HCT116 (cell line): ENCODE measurements at regions not wholly inside any gene's neighbourhood (a gene's known extent, or its start where the extent isn't known, plus 50 kb on each side); places are given as distances from the start of the nearest gene placed in this dataset.

Source experiments
- ATAC-seq: fragments of 200-7000 bp; cut with Tn5 transposase; 2 replicates; pipeline ENCODE4 v1.9.1; 2020; ENCODE audit warnings: mild to moderate bottlenecking, moderate library complexity
- BruUV-seq: library from RNA; stranded (reverse); fragments of 400-500 nt; replicated peaks from 2 replicates; lab custom pipeline; 2021; lab: Mats Ljungman, UMichigan
- CTCF ChIA-PET: fragments of 300-600 bp; sonication (Branson Sonifier 250); formaldehyde crosslinking; loops from one replicate; lab custom pipeline; 2021; ENCODE audit warnings: antibody characterized with exemption; lab: Charles Lee
- POLR2A ChIA-PET: fragments of 300-600, 350-600 bp; sonication (Branson Sonifier 250); formaldehyde crosslinking; loops from one replicate; lab custom pipeline; 2021; ENCODE audit warnings: antibody characterized with exemption; lab: Charles Lee
- RAD21 ChIA-PET, 2 experiments: fragments of 300-600 bp; sonication (Branson Sonifier 250); formaldehyde crosslinking; loops; one replicate each; lab custom pipeline; 2023; ENCODE audit warnings: low total read pairs in 2 of 2; ENCODE audit not compliant: uncharacterized antibody in 2 of 2, unreplicated experiment in 2 of 2, low non-redundant PET in 1 of 2; lab: Charles Lee
- DNase-seq: peaks from one replicate; pipeline ENCODE4 v3.0.0-alpha.2; 2010; ENCODE audit warnings: low read depth, low spot score
- H2AFZ ChIP-seq: fragments of 200-600 bp; shearing (Covaris generic), sonication (generic); 2 replicates; pipeline ENCODE4 v1.6.1; 2017; ENCODE audit warnings: low read depth, mixed run types, mixed read lengths, antibody characterized with exemption, low read length; ENCODE audit not compliant: poor library complexity, severe bottlenecking
- H3K27ac ChIP-seq: 2 replicates; pipeline ENCODE4 v1.5.1; 2012; ENCODE audit warnings: low read depth, low read length
- H3K27me3 ChIP-seq: fragments of 200-600 bp; sonication (generic); 2 replicates; pipeline ENCODE4 v1.6.1; 2016; ENCODE audit warnings: mixed run types, low read length, mixed read lengths; ENCODE audit not compliant: insufficient read depth
- H3K36me3 ChIP-seq, 2 experiments: fragments of 200-500 bp in 1 of 2; fragments of 200-600 bp in 1 of 2; sonication (Bioruptor generic) in 1 of 2; sonication (generic) in 1 of 2; 2 replicates each; pipeline versions ENCODE4 v1.5.1 to v1.6.1; 2014 to 2016; ENCODE audit warnings: low read length in 2 of 2, inconsistent platforms in 1 of 2, mixed read lengths in 1 of 2, mixed run types in 1 of 2; ENCODE audit not compliant: insufficient read depth in 2 of 2, control insufficient read depth in 1 of 2
- H3K4me1 ChIP-seq, 2 experiments: fragments of 200-600 bp in 1 of 2; sonication (generic) in 1 of 2; 2 replicates each; pipeline versions ENCODE4 v1.5.1 to v1.6.1; 2012 to 2017; ENCODE audit warnings: low read length in 2 of 2, inconsistent platforms in 1 of 2, mild to moderate bottlenecking in 1 of 2, mixed read lengths in 1 of 2, mixed run types in 1 of 2, moderate library complexity in 1 of 2; ENCODE audit not compliant: insufficient read depth in 2 of 2, control insufficient read depth in 1 of 2
- H3K4me2 ChIP-seq: fragments of 200-600 bp; sonication (generic); 2 replicates; pipeline ENCODE4 v1.6.1; 2017; ENCODE audit warnings: mixed run types, low read length, mixed read lengths
- H3K4me3 ChIP-seq, 2 experiments: fragments of 200-600 bp in 1 of 2; sonication (generic) in 1 of 2; replicated peaks in 1 of 2; 2 replicates each; pipeline ENCODE4 v1.5.1; 2011 to 2016; ENCODE audit warnings: low read length in 2 of 2, control low read depth in 1 of 2, low read depth in 1 of 2, mild to moderate bottlenecking in 1 of 2, mixed read lengths in 1 of 2, mixed run types in 1 of 2
- H3K79me2 ChIP-seq: fragments of 200-600 bp; sonication (generic); 2 replicates; pipeline ENCODE4 v1.6.1; 2017; ENCODE audit warnings: mild to moderate bottlenecking, mixed run types, low read length, moderate library complexity, mixed read lengths; ENCODE audit not compliant: insufficient read depth
- H3K9ac ChIP-seq: fragments of 200-600 bp; sonication (generic); 2 replicates; pipeline ENCODE4 v1.6.1; 2016; ENCODE audit warnings: low read length, mixed read lengths
- H3K9me2 ChIP-seq: fragments of 200-600 bp; sonication (generic), shearing (Covaris generic); 2 replicates; pipeline ENCODE4 v1.6.1; 2017; ENCODE audit warnings: mixed run types, mild to moderate bottlenecking, moderate library complexity; ENCODE audit not compliant: insufficient read depth
- H3K9me3 ChIP-seq, 2 experiments: fragments of 200-500 bp in 1 of 2; fragments of 200-600 bp in 1 of 2; sonication (Bioruptor generic) in 1 of 2; sonication (generic) in 1 of 2; 2 replicates each; pipeline ENCODE4 v1.6.1; 2014 to 2017; ENCODE audit warnings: low read length in 2 of 2, mixed read lengths in 2 of 2, inconsistent platforms in 1 of 2, low read depth in 1 of 2, mild to moderate bottlenecking in 1 of 2, mixed run types in 1 of 2, moderate library complexity in 1 of 2; ENCODE audit not compliant: control insufficient read depth in 1 of 2, insufficient read depth in 1 of 2
- H4K20me1 ChIP-seq: fragments of 200-600 bp; sonication (generic), shearing (Covaris generic); 2 replicates; pipeline ENCODE4 v1.6.1; 2017; ENCODE audit warnings: mixed run types, mild to moderate bottlenecking, moderate library complexity; ENCODE audit not compliant: insufficient read depth
- ATF3 ChIP-seq: IDR thresholded peaks from 2 replicates; pipeline ENCODE4 v1.6.1; 2012
- CBX3 ChIP-seq: IDR thresholded peaks from 2 replicates; pipeline ENCODE4 v1.6.1; 2012; ENCODE audit warnings: low read depth
- CEBPB ChIP-seq: IDR thresholded peaks from 2 replicates; pipeline ENCODE4 v1.6.1; 2012; ENCODE audit warnings: low read depth
- EGR1 ChIP-seq: IDR thresholded peaks from 2 replicates; pipeline ENCODE4 v1.6.1; 2012; ENCODE audit warnings: low read depth
- EZH2 ChIP-seq: fragments of 200-600 bp; sonication (generic); IDR thresholded peaks from 2 replicates; pipeline ENCODE4 v1.6.1; 2017; ENCODE audit warnings: antibody characterized with exemption, mixed run types
- EZH2phosphoT487 ChIP-seq: fragments of 200-600 bp; IDR thresholded peaks from 2 replicates; pipeline ENCODE4 v1.6.1; 2018; ENCODE audit warnings: antibody characterized with exemption, borderline replicate concordance
- JUND ChIP-seq: IDR thresholded peaks from 2 replicates; pipeline ENCODE4 v1.6.1; 2012
- POLR2A ChIP-seq: IDR thresholded peaks from 2 replicates; pipeline ENCODE4 v1.7.0; 2011; ENCODE audit warnings: borderline replicate concordance; ENCODE audit not compliant: insufficient read depth, insufficient read length; ENCODE audit errors: extremely low read depth
- SIN3A ChIP-seq: IDR thresholded peaks from 2 replicates; pipeline ENCODE4 v1.6.1; 2012; ENCODE audit warnings: low read depth
- SP1 ChIP-seq: IDR thresholded peaks from 2 replicates; pipeline ENCODE4 v1.6.1; 2012; ENCODE audit warnings: low read depth
- SRF ChIP-seq: IDR thresholded peaks from 2 replicates; pipeline ENCODE4 v1.6.1; 2012; ENCODE audit warnings: low read depth
- TCF7L2 ChIP-seq: IDR thresholded peaks from 2 replicates; pipeline ENCODE4 v1.7.0; 2011; ENCODE audit warnings: borderline replicate concordance, inconsistent platforms; ENCODE audit not compliant: insufficient read depth, insufficient read length; ENCODE audit errors: extremely low read depth
- ZBTB33 ChIP-seq: IDR thresholded peaks from 2 replicates; pipeline ENCODE4 v1.6.1; 2011; ENCODE audit warnings: mild to moderate bottlenecking, low read length, moderate library complexity; ENCODE audit not compliant: insufficient replicate concordance; ENCODE audit errors: extremely low read depth
- intact Hi-C: fragments of 100-400 bp; cut with micrococcal nuclease; formaldehyde crosslinking; loops from 2 replicates; pipeline ENCODE4 v1.10.0; 2022

- H3K27ac ChIP-seq, result no peak overlapping the region
- no peak overlapping the region for H2AFZ ChIP-seq
- H3K27me3 ChIP-seq, result no peaks in the 10 kb centered on the region
- ChIA-PET CTCF (no interaction called here), RAD21 (no interaction called here), POLR2A (no interaction called here)
- H3K9me3 ChIP-seq, result no peaks in the 10 kb centered on the region
- H3K9me2 ChIP-seq, result no peaks in the 10 kb centered on the region
- H3K79me2 ChIP-seq, result no peaks in the 10 kb centered on the region
- H3K4me3 ChIP-seq, result no peak overlapping the region
- H4K20me1 ChIP-seq, result no peaks in the 10 kb centered on the region
- TF ChIP-seq SP1 (no peak), SRF (no peak), TCF7L2 (no peak), CEBPB (no peak), EZH2 (no peak), POLR2A (no peak), CBX3 (no peak), EZH2phosphoT487 (no peak), ZBTB33 (no peak), ATF3 (no peak), JUND (no peak), SIN3A (no peak), EGR1 (no peak)
- no peak overlapping the region for H3K4me2 ChIP-seq
- H3K36me3 ChIP-seq, result no peaks in the 10 kb centered on the region
- no peak for ATAC-seq
- intact Hi-C loops, result no loop called here
- no peak overlapping the region for H3K9ac ChIP-seq
- BruUV-seq, result no TSS peak
- H3K4me1 ChIP-seq, result peaks cover 0 to 7% of the 10 kb centered on the region in 2 experiments; a peak in 1 of 4 replicates
- DNase-seq, result no peak
Measured at GRCh38 chr3:157096328-157096727, 63.6 kb downstream of the CCNL1 start.
